PC-9 (cell line): ENCODE measurements at regions not wholly inside any gene's neighbourhood (a gene's known extent, or its start where the extent isn't known, plus 50 kb on each side); places are given as distances from the start of the nearest gene placed in this dataset.
A peak's percentile ranks its signal among the peaks of the same experiment; 100 is the strongest.

ENCODE experiments used
- BruUV-seq: library from RNA; stranded (reverse); fragments of 400-500 nt; replicated peaks from 2 replicates; lab custom pipeline; 2021; lab: Mats Ljungman, UMichigan
- CTCF ChIA-PET: fragments of 300-600 bp; sonication (Branson Sonifier 250); formaldehyde crosslinking; loops from one replicate; lab custom pipeline; 2022; ENCODE audit warnings: antibody characterized with exemption; lab: Charles Lee
- POLR2A ChIA-PET: fragments of 300-600 bp; sonication (Branson Sonifier 250); formaldehyde crosslinking; loops from one replicate; lab custom pipeline; 2022; ENCODE audit warnings: antibody characterized with exemption; ENCODE audit not compliant: unreplicated experiment; lab: Charles Lee
- DNase-seq, 2 experiments: peaks; one replicate each; pipeline versions ENCODE4 v3.0.0 to v3.0.0-alpha.2; 2015 to 2022; ENCODE audit warnings: mixed read lengths in 1 of 2
- H2AFZ ChIP-seq: fragments of 200-600 bp; sonication (generic); 2 replicates; pipeline ENCODE4 v1.8.1; 2017; ENCODE audit warnings: antibody characterized with exemption
- H3F3A ChIP-seq: fragments of 200-600 bp; sonication (generic); 2 replicates; pipeline ENCODE4 v1.8.1; 2017; ENCODE audit warnings: antibody characterized with exemption, mild to moderate bottlenecking, low read depth; ENCODE audit not compliant: insufficient read depth
- H3K27ac ChIP-seq: fragments of 200-600 bp; sonication (generic); 2 replicates; pipeline ENCODE4 v1.6.1; 2016; ENCODE audit warnings: mixed run types
- H3K27me3 ChIP-seq: fragments of 200-600 bp; sonication (generic); 2 replicates; pipeline ENCODE4 v1.6.1; 2016; ENCODE audit warnings: low read depth, mixed run types; ENCODE audit not compliant: insufficient read depth
- H3K36me3 ChIP-seq: fragments of 200-600 bp; sonication (generic); 2 replicates; pipeline ENCODE4 v1.6.1; 2016; ENCODE audit warnings: low read depth, mixed run types
- H3K4me1 ChIP-seq: fragments of 200-600 bp; sonication (generic); replicated peaks from 2 replicates; pipeline ENCODE4 v1.6.1; 2016; ENCODE audit warnings: mixed run types; ENCODE audit not compliant: insufficient read depth
- H3K4me2 ChIP-seq: fragments of 200-600 bp; sonication (generic); 2 replicates; pipeline ENCODE4 v1.6.1; 2017; ENCODE audit warnings: mixed run types
- H3K4me3 ChIP-seq: fragments of 200-600 bp; sonication (generic); 2 replicates; pipeline ENCODE4 v1.6.1; 2016; ENCODE audit warnings: mixed run types
- H3K79me2 ChIP-seq: fragments of 200-600 bp; sonication (generic); 2 replicates; pipeline ENCODE4 v1.6.1; 2017; ENCODE audit warnings: low read depth, mixed run types
- H3K9me2 ChIP-seq: fragments of 200-600 bp; sonication (generic); 2 replicates; pipeline ENCODE4 v1.8.1; 2017; ENCODE audit warnings: mild to moderate bottlenecking; ENCODE audit not compliant: insufficient read depth
- H3K9me3 ChIP-seq: fragments of 200-600 bp; sonication (generic); 2 replicates; pipeline ENCODE4 v1.8.1; 2016; ENCODE audit warnings: low read depth; ENCODE audit not compliant: insufficient read depth
- H4K20me1 ChIP-seq: fragments of 200-600 bp; sonication (generic); 2 replicates; pipeline ENCODE4 v1.8.1; 2017; ENCODE audit not compliant: insufficient read depth
- EZH2 ChIP-seq: fragments of 200-600 bp; sonication (generic); IDR thresholded peaks from 2 replicates; pipeline ENCODE4 v1.8.0; 2017; ENCODE audit warnings: antibody characterized with exemption, low read depth
- intact Hi-C: fragments of 100-400 bp; cut with micrococcal nuclease; formaldehyde crosslinking; loops from one replicate; pipeline ENCODE4 v1.10.0; 2022; ENCODE audit not compliant: unreplicated experiment
- TF ChIP-seq, protein P1 (sequence below): fragments of 200-600 bp; sonication (generic); conservative IDR thresholded peaks from 2 replicates; pipeline ENCODE4 v1.6.1; 2017; ENCODE audit warnings: mixed run types, antibody characterized with exemption, mild to moderate bottlenecking, moderate library complexity

DNA sequence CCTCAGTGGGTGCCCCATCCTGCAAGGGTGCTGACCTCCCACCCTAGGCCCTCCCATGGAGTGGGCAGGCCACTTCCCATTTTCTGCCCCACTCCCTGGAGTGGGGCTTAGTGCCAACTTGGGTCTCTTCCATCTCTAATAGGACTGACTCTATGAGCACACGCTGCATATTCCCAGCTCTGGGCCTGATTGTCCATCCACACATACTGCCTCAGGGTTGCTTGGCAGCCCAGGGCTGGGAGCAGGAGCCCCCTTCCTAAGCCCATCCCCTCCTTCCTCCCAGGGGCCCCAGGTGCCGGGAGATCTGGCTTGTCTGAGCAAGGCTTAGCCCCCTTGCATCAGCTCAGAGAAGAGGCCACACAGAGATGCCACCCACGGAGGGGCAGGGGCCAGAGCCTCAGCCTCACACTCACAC is 55.1 kb downstream of the PJA1 start:
- BruUV-seq: no TSS peak

DNA sequence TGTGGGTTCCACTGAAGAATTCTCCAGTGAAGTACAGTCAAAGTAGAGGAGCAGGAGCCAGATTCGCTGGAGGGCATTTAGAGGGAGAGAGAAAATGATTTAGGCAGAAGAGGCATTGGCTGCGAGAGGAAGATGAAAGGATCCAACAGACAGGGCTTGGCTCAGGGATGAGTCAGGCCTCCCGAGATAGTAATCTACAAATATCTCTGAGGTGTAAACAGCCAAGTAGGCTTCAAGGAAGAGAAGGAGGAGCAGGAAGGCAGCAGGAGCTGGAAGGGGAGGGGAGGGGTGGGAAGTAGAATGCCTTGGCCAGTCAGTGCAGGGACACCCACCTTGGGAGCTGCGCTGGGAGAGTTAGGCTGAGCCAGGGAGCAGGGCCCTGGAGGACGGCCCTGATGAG is 55.5 kb downstream of the PJA1 start:
- no TSS peak for BruUV-seq
- H4K20me1 ChIP-seq: no peaks in the 10 kb centered on the region
- H3K4me2 ChIP-seq: peak overlapping the region; percentile 38
- H3K4me3 ChIP-seq: no peak overlapping the region
- TF ChIP-seq, protein P1, sequence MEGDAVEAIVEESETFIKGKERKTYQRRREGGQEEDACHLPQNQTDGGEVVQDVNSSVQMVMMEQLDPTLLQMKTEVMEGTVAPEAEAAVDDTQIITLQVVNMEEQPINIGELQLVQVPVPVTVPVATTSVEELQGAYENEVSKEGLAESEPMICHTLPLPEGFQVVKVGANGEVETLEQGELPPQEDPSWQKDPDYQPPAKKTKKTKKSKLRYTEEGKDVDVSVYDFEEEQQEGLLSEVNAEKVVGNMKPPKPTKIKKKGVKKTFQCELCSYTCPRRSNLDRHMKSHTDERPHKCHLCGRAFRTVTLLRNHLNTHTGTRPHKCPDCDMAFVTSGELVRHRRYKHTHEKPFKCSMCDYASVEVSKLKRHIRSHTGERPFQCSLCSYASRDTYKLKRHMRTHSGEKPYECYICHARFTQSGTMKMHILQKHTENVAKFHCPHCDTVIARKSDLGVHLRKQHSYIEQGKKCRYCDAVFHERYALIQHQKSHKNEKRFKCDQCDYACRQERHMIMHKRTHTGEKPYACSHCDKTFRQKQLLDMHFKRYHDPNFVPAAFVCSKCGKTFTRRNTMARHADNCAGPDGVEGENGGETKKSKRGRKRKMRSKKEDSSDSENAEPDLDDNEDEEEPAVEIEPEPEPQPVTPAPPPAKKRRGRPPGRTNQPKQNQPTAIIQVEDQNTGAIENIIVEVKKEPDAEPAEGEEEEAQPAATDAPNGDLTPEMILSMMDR: no peak
- TF ChIP-seq EZH2: no peak
- H2AFZ ChIP-seq: no peak overlapping the region
- intact Hi-C loops: loop anchor here (2.0 to 5.0 kb wide), 3 partner anchors 43 to 282 kb away; partner anchors contain the start of gene EFNB1
- ChIA-PET CTCF (interaction anchor here (1.2 kb wide), 1 partner anchor 282 kb away, joined by 4 read pairs; the partner anchor contains the start of gene EFNB1), POLR2A (interaction anchor here (0.7 to 0.8 kb wide), 2 partner anchors 281 to 356 kb away, joined by 7 to 8 read pairs; partner anchors contain the start of gene EFNB1)
- 0 out of 2 replicates have a peak, but pooled peaks cover 4% of the 10 kb centered on the region for H3F3A ChIP-seq
- no peaks in the 10 kb centered on the region for H3K79me2 ChIP-seq
- H3K27ac ChIP-seq: no peak overlapping the region
- H3K9me2 ChIP-seq: no peaks in the 10 kb centered on the region
- H3K36me3 ChIP-seq: no peaks in the 10 kb centered on the region
- no peaks in the 10 kb centered on the region for H3K9me3 ChIP-seq
- peak; percentile 73 to 93 for DNase-seq
- no peaks in the 10 kb centered on the region for H3K27me3 ChIP-seq
- peaks cover 36% of the 10 kb centered on the region for H3K4me1 ChIP-seq

More for the DNA sequence above, 55.1 kb downstream of the PJA1 start:
- Histone ChIP-seq H3K4me2 (0 out of 2 replicates have a peak overlapping the region, but pooled peaks have one; percentile 23), H3K36me3 (no peaks in the 10 kb centered on the region), H4K20me1 (no peaks in the 10 kb centered on the region), H3K4me3 (no peak overlapping the region), H3K9me3 (no peaks in the 10 kb centered on the region), H3K27me3 (no peaks in the 10 kb centered on the region), H3K9me2 (no peaks in the 10 kb centered on the region), H2AFZ (no peak overlapping the region), H3K4me1 (peaks cover 36% of the 10 kb centered on the region), H3F3A (0 out of 2 replicates have a peak, but pooled peaks cover 4% of the 10 kb centered on the region), H3K27ac (no peak overlapping the region), H3K79me2 (no peaks in the 10 kb centered on the region)
- intact Hi-C loops: no loop called here
- no peak for DNase-seq
- TF ChIP-seq, protein P1: no peak
- no peak for TF ChIP-seq EZH2
- ChIA-PET CTCF (interaction anchor here (1.2 kb wide), 1 partner anchor 282 kb away, joined by 4 read pairs; the partner anchor contains the start of gene EFNB1), POLR2A (interaction anchor here (0.7 to 0.8 kb wide), 2 partner anchors 281 to 356 kb away, joined by 7 to 8 read pairs; partner anchors contain the start of gene EFNB1)

DNA sequence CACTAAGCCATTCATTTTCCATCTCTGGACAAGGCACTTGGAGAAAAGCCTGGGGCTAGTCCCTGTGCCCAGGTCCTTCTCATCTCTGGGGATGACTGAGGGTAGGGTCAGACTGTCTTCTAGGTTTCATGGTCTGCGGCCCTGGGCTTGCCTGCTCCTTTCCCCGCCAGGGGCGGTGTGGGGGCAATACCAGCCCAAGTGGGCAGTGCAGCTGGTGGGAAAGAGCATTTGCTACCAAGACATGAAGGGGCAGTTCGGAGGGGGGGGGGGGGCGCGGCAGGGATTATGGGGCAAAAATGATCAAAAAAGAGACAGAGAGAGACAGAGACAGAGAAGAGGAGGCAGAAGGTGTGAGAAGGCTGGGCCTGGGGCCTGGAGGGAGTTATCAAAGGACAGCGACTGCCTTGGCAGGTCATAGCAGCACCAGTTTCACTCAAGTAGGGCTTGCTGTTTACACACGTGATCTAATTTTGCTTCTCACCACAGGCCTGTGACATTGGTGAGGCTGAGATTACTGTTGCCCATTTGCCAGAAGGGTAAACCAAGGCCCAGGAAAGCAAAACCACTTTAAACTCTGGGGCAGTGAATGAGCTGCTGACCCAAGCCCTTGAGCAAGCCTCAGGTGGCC is 56.1 kb downstream of the PJA1 start:
- H3K4me1 ChIP-seq: peaks cover 41% of the 10 kb centered on the region
- no peak overlapping the region for H2AFZ ChIP-seq
- TF ChIP-seq, protein P1: no peak
- no peak for TF ChIP-seq EZH2
- peak overlapping the region; percentile 38 for H3K4me2 ChIP-seq
- POLR2A ChIA-PET: interaction anchor here (0.7 kb wide), 1 partner anchor 355 kb away, joined by 7 read pairs; no protein-coding TSS in a partner anchor
- CTCF ChIA-PET: no interaction called here
- DNase-seq: no peak
- no peaks in the 10 kb centered on the region for H3K9me3 ChIP-seq
- intact Hi-C loops: loop anchor here (2.0 to 5.0 kb wide), 3 partner anchors 44 to 282 kb away; partner anchors contain the start of gene EFNB1
- BruUV-seq: no TSS peak
- no peaks in the 10 kb centered on the region for H3K36me3 ChIP-seq
- no peaks in the 10 kb centered on the region for H3K27me3 ChIP-seq
- no peak overlapping the region for H3K4me3 ChIP-seq
- no peaks in the 10 kb centered on the region for H4K20me1 ChIP-seq
- H3F3A ChIP-seq: 0 out of 2 replicates have a peak, but pooled peaks cover 4% of the 10 kb centered on the region
- H3K27ac ChIP-seq: no peak overlapping the region
- no peaks in the 10 kb centered on the region for H3K79me2 ChIP-seq
- H3K9me2 ChIP-seq: no peaks in the 10 kb centered on the region
